SK-N-SH treated with all-trans-retinoic acid at 6 μM for 48 hours (cell line): ENCODE measurements at regions not wholly inside any gene's neighbourhood (a gene's known extent, or its start where the extent isn't known, plus 50 kb on each side); places are given as distances from the start of the nearest gene placed in this dataset.

Source experiments
- ATAC-seq: fragments of 200-7000 bp; cut with Tn5 transposase; 3 replicates; pipeline ENCODE4 v1.9.1; 2020; ENCODE audit warnings: mild to moderate bottlenecking, moderate library complexity
- BACH2 ChIP-seq: fragments of 250-450 bp; sonication (Bioruptor Pico); IDR thresholded peaks from 2 replicates; pipeline ENCODE4 v1.9.0; 2021; ENCODE audit warnings: mild to moderate bottlenecking, borderline replicate concordance
- CSDC2 ChIP-seq: fragments of 250-450 bp; sonication (Bioruptor Pico); IDR thresholded peaks from 2 replicates; pipeline ENCODE4 v1.5.0; 2020; ENCODE audit warnings: mild to moderate bottlenecking, moderate library complexity
- ESRRG ChIP-seq: fragments of 250-450 bp; sonication (Bioruptor Pico); IDR thresholded peaks from 2 replicates; pipeline ENCODE4 v1.6.1; 2021; ENCODE audit warnings: mild to moderate bottlenecking
- GLIS3 ChIP-seq: fragments of 250-450 bp; sonication (Bioruptor Pico); IDR thresholded peaks from 2 replicates; pipeline ENCODE4 v1.5.0; 2020; ENCODE audit warnings: mild to moderate bottlenecking, moderate library complexity
- ISL1 ChIP-seq: fragments of 250-450 bp; sonication (Bioruptor Pico); IDR thresholded peaks from 2 replicates; pipeline ENCODE4 v2.1.2; 2022; ENCODE audit warnings: mild to moderate bottlenecking, moderate library complexity
- OSR1 ChIP-seq: fragments of 250-450 bp; sonication (Bioruptor Pico); IDR thresholded peaks from 2 replicates; pipeline ENCODE4 v1.8.0; 2022; ENCODE audit warnings: moderate library complexity, mild to moderate bottlenecking, inconsistent platforms
- PPARA ChIP-seq: fragments of 250-450 bp; sonication (Bioruptor Pico); IDR thresholded peaks from 2 replicates; pipeline ENCODE4 v1.5.0; 2020; ENCODE audit warnings: mild to moderate bottlenecking, borderline replicate concordance
- RARB ChIP-seq: fragments of 250-450 bp; sonication (Bioruptor Pico); IDR thresholded peaks from 2 replicates; pipeline ENCODE4 v1.8.0; 2021; ENCODE audit warnings: mild to moderate bottlenecking, moderate library complexity
- SNAI2 ChIP-seq: fragments of 250-450 bp; sonication (Bioruptor Pico); IDR thresholded peaks from 2 replicates; pipeline ENCODE4 v1.5.0; 2020; ENCODE audit warnings: mild to moderate bottlenecking, moderate library complexity
- TCF4 ChIP-seq: fragments of 250-450 bp; sonication (Bioruptor Pico); IDR thresholded peaks from 2 replicates; pipeline ENCODE4 v1.8.0; 2021; ENCODE audit warnings: mild to moderate bottlenecking, moderate library complexity, borderline replicate concordance
- ZC3H10 ChIP-seq: fragments of 250-450 bp; sonication (Bioruptor Pico); IDR thresholded peaks from 2 replicates; pipeline ENCODE4 v1.5.1; 2021; ENCODE audit warnings: mild to moderate bottlenecking, moderate library complexity
- ZFP30 ChIP-seq: fragments of 450-650 bp; formaldehyde crosslinking; IDR thresholded peaks from 2 replicates; pipeline ENCODE4 v1.5.0; 2022; ENCODE audit warnings: mild to moderate bottlenecking, moderate library complexity
- ZNF565 ChIP-seq: fragments of 450-650 bp; formaldehyde crosslinking; conservative IDR thresholded peaks from 2 replicates; pipeline ENCODE4 v1.5.0; 2020; ENCODE audit warnings: low read depth, mild to moderate bottlenecking, moderate library complexity
- ZNF70 ChIP-seq: fragments of 450-650 bp; formaldehyde crosslinking; IDR thresholded peaks from 2 replicates; pipeline ENCODE4 v1.5.0; 2020; ENCODE audit warnings: mild to moderate bottlenecking, moderate library complexity
- ZNF8 ChIP-seq: fragments of 450-650 bp; formaldehyde crosslinking; IDR thresholded peaks from 2 replicates; pipeline ENCODE4 v1.5.0; 2020; ENCODE audit warnings: mild to moderate bottlenecking, moderate library complexity
- TF ChIP-seq, protein P1 (sequence below): fragments of 250-450 bp; sonication (Bioruptor Pico); IDR thresholded peaks from 2 replicates; pipeline ENCODE4 v1.8.0; 2021; ENCODE audit warnings: low read depth, mild to moderate bottlenecking, moderate library complexity, borderline replicate concordance
- TF ChIP-seq, protein P2 (sequence below): fragments of 250-450 bp; sonication (Bioruptor Pico); IDR thresholded peaks from 2 replicates; pipeline ENCODE4 v1.5.1; 2020; ENCODE audit warnings: low read depth, mild to moderate bottlenecking, moderate library complexity
- TF ChIP-seq, protein P3 (sequence below): fragments of 250-450 bp; sonication (Bioruptor Pico); IDR thresholded peaks from 2 replicates; pipeline ENCODE4 v1.8.0; 2020; ENCODE audit warnings: mild to moderate bottlenecking, moderate library complexity, borderline replicate concordance
- TF ChIP-seq, protein P4 (sequence below): fragments of 250-450 bp; sonication (Bioruptor Pico); IDR thresholded peaks from 2 replicates; pipeline ENCODE4 v1.5.0; 2020; ENCODE audit warnings: mild to moderate bottlenecking, moderate library complexity
- TF ChIP-seq, protein P5 (sequence below): fragments of 250-450 bp; sonication (Bioruptor Pico); IDR thresholded peaks from 2 replicates; pipeline ENCODE4 v1.5.1; 2021; ENCODE audit warnings: mild to moderate bottlenecking, moderate library complexity

DNA sequence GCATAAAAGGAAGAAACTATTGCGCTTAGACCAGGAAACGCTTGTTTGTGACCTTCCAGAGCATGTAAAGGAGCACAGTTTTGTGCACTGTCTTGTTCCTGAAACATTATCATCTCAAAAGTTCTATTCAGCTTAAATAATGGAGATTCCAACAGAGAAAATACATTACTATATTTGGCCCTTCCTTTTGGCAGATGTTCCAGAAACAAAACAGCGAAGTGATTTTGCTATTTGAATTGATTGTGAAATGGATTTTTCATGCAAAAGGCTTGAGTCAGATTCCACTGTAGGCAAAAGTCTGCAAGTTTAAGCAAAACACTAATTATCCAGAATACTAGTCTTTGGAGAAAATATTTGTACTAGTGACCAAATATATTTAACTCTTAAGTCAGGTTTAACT lies 80.3 kb upstream of the PTBP2 start:
- no peak for ATAC-seq
- TF ChIP-seq ZNF8 (CRISPR knock-in tag) (no peak), ZNF565 (CRISPR knock-in tag) (no peak), CSDC2 (CRISPR knock-in tag) (no peak), OSR1 (no peak), RARB (CRISPR knock-in tag) (no peak), PPARA (CRISPR knock-in tag) (no peak), ESRRG (no peak), GLIS3 (CRISPR knock-in tag) (no peak), ZNF70 (CRISPR knock-in tag) (no peak), ZFP30 (CRISPR knock-in tag) (no peak)
- TF ChIP-seq, protein P1, sequence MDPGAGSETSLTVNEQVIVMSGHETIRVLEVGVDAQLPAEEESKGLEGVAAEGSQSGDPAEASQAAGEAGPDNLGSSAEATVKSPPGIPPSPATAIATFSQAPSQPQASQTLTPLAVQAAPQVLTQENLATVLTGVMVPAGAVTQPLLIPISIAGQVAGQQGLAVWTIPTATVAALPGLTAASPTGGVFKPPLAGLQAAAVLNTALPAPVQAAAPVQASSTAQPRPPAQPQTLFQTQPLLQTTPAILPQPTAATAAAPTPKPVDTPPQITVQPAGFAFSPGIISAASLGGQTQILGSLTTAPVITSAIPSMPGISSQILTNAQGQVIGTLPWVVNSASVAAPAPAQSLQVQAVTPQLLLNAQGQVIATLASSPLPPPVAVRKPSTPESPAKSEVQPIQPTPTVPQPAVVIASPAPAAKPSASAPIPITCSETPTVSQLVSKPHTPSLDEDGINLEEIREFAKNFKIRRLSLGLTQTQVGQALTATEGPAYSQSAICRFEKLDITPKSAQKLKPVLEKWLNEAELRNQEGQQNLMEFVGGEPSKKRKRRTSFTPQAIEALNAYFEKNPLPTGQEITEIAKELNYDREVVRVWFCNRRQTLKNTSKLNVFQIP (CRISPR knock-in tag): no peak
- TF ChIP-seq, protein P2, sequence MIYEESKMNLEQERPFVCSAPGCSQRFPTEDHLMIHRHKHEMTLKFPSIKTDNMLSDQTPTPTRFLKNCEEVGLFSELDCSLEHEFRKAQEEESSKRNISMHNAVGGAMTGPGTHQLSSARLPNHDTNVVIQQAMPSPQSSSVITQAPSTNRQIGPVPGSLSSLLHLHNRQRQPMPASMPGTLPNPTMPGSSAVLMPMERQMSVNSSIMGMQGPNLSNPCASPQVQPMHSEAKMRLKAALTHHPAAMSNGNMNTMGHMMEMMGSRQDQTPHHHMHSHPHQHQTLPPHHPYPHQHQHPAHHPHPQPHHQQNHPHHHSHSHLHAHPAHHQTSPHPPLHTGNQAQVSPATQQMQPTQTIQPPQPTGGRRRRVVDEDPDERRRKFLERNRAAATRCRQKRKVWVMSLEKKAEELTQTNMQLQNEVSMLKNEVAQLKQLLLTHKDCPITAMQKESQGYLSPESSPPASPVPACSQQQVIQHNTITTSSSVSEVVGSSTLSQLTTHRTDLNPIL (CRISPR knock-in tag): no peak
- TF ChIP-seq, protein P3, sequence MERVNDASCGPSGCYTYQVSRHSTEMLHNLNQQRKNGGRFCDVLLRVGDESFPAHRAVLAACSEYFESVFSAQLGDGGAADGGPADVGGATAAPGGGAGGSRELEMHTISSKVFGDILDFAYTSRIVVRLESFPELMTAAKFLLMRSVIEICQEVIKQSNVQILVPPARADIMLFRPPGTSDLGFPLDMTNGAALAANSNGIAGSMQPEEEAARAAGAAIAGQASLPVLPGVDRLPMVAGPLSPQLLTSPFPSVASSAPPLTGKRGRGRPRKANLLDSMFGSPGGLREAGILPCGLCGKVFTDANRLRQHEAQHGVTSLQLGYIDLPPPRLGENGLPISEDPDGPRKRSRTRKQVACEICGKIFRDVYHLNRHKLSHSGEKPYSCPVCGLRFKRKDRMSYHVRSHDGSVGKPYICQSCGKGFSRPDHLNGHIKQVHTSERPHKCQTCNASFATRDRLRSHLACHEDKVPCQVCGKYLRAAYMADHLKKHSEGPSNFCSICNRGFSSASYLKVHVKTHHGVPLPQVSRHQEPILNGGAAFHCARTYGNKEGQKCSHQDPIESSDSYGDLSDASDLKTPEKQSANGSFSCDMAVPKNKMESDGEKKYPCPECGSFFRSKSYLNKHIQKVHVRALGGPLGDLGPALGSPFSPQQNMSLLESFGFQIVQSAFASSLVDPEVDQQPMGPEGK (CRISPR knock-in tag): no peak
- TF ChIP-seq, protein P4, sequence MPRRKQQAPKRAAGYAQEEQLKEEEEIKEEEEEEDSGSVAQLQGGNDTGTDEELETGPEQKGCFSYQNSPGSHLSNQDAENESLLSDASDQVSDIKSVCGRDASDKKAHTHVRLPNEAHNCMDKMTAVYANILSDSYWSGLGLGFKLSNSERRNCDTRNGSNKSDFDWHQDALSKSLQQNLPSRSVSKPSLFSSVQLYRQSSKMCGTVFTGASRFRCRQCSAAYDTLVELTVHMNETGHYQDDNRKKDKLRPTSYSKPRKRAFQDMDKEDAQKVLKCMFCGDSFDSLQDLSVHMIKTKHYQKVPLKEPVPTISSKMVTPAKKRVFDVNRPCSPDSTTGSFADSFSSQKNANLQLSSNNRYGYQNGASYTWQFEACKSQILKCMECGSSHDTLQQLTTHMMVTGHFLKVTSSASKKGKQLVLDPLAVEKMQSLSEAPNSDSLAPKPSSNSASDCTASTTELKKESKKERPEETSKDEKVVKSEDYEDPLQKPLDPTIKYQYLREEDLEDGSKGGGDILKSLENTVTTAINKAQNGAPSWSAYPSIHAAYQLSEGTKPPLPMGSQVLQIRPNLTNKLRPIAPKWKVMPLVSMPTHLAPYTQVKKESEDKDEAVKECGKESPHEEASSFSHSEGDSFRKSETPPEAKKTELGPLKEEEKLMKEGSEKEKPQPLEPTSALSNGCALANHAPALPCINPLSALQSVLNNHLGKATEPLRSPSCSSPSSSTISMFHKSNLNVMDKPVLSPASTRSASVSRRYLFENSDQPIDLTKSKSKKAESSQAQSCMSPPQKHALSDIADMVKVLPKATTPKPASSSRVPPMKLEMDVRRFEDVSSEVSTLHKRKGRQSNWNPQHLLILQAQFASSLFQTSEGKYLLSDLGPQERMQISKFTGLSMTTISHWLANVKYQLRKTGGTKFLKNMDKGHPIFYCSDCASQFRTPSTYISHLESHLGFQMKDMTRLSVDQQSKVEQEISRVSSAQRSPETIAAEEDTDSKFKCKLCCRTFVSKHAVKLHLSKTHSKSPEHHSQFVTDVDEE: no peak

DNA sequence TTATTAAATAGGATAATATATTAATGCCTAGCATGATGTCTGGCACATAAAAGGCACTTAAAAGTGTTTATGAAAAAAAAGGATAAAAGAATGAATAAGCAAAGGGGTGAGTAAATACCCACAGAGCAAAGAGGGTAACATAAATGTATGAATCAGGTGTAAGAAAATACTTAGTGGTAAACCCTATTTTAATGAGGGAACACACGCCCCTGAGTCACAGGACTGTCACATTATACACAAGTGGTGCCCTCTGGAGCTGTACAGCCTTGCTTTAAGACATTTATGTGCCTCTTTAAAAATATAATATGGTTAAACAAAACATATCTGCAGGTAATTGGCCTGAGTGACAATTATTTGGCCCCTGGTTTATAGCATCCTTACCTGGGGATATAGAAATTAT lies 78.1 kb upstream of the PTBP2 start:
- no peak for ATAC-seq
- TF ChIP-seq ZNF8 (CRISPR knock-in tag) (no peak), ZC3H10 (CRISPR knock-in tag) (no peak), ZFP30 (CRISPR knock-in tag) (no peak), RARB (CRISPR knock-in tag) (no peak)
- TF ChIP-seq, protein P2 (CRISPR knock-in tag): no peak
- TF ChIP-seq, all 23 proteins: peak for 0

DNA sequence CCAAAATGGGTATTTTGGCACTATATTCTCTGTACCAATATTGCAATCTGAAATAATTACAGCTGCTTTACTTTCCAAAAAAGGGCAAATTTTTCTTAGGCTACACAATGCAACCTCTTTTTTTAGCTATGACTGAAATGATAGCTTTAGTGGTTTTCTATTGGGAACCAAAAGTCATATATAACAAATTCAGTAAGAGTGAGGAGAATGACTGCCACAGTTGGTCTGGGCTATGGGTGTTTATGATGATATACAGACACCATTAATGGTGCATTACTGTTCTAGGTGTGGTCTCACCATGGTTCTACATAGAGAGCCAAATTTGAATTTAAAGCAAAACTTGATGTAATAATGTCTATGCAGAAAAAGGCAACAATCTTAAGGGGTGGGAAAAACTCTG lies 72.3 kb upstream of the PTBP2 start:
- TF ChIP-seq ISL1 (no peak), BACH2 (no peak), CSDC2 (CRISPR knock-in tag) (no peak), TCF4 (no peak), GLIS3 (CRISPR knock-in tag) (no peak), ZNF70 (CRISPR knock-in tag) (no peak), ZNF8 (CRISPR knock-in tag) (no peak), ZC3H10 (CRISPR knock-in tag) (no peak), SNAI2 (CRISPR knock-in tag) (no peak), ZFP30 (CRISPR knock-in tag) (no peak), ESRRG (no peak)
- TF ChIP-seq, protein P4: no peak
- TF ChIP-seq, protein P3 (CRISPR knock-in tag): no peak
- TF ChIP-seq, protein P5, sequence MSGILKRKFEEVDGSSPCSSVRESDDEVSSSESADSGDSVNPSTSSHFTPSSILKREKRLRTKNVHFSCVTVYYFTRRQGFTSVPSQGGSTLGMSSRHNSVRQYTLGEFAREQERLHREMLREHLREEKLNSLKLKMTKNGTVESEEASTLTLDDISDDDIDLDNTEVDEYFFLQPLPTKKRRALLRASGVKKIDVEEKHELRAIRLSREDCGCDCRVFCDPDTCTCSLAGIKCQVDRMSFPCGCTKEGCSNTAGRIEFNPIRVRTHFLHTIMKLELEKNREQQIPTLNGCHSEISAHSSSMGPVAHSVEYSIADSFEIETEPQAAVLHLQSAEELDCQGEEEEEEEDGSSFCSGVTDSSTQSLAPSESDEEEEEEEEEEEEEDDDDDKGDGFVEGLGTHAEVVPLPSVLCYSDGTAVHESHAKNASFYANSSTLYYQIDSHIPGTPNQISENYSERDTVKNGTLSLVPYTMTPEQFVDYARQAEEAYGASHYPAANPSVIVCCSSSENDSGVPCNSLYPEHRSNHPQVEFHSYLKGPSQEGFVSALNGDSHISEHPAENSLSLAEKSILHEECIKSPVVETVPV: no peak
- no peak for ATAC-seq
